ENCODE measurements at regions not wholly inside any gene's neighbourhood (a gene's known extent, or its start where the extent isn't known, plus 50 kb on each side); places are given as distances from the start of the nearest gene placed in this dataset.
A peak's percentile ranks its signal among the peaks of the same experiment; 100 is the strongest.

GRCh38 chr13:59340581-59340980 is 823.1 kb downstream of the DIAPH3 start:
- TF ChIP-seq CTCF (IDR thresholded peaks at IDR 0.05; ENCODE audit: poor library complexity, severe bottlenecking) (no peak), EP300 (conservative IDR thresholded peaks at IDR 0.05; ENCODE audit: poor library complexity, severe bottlenecking) (peak; percentile 81), POLR2AphosphoS5 (IDR thresholded peaks at IDR 0.05) (peak; percentile 86), RAD21 (conservative IDR thresholded peaks at IDR 0.05) (no peak), EZH2 (IDR thresholded peaks at IDR 0.05; ENCODE audit: borderline replicate concordance, insufficient read depth, low read length, poor library complexity, severe bottlenecking) (no peak), TAF1 (IDR thresholded peaks at IDR 0.05; ENCODE audit: low read depth) (no peak), MXI1 (conservative IDR thresholded peaks at IDR 0.05; ENCODE audit: poor library complexity, severe bottlenecking) (no peak), REST (IDR thresholded peaks at IDR 0.05; ENCODE audit: borderline replicate concordance) (no peak), SMC3 (conservative IDR thresholded peaks at IDR 0.05; ENCODE audit: poor library complexity) (no peak)
